GM21423 (cell line): ENCODE measurements at regions not wholly inside any gene's neighbourhood (a gene's known extent, or its start where the extent isn't known, plus 50 kb on each side); places are given as distances from the start of the nearest gene placed in this dataset.
"Not testable (repeated sequence)": the region's sequence is repeated elsewhere in the genome, so short reads cannot be mapped to it uniquely, and the experiment has no call there.

Experiments
- ATAC-seq: cut with Tn5 transposase; IDR thresholded peaks from one replicate; pipeline ENCODE4 v1.9.1; 2021; ENCODE audit warnings: mild to moderate bottlenecking, moderate library complexity; ENCODE audit not compliant: unreplicated experiment

- ATAC-seq: no peak
Measured at GRCh38 chr1:221023482-221023881, 144.2 kb downstream of the HLX start.

GRCh38 chr1:221025501-221025900 lies 146.3 kb downstream of the HLX start:
- ATAC-seq: no peak

GRCh38 chr1:221025956-221026355 lies 146.7 kb downstream of the HLX start:
- peak; percentile 37 for ATAC-seq

GRCh38 chr1:221029981-221030649 lies 150.9 kb downstream of the HLX start:
- ATAC-seq: no peak

- ATAC-seq: no peak
Measured at GRCh38 chr1:221030990-221031389, 151.7 kb downstream of the HLX start.

- ATAC-seq: no peak
Measured at GRCh38 chr1:221031458-221032203, 152.4 kb downstream of the HLX start.

- no peak for ATAC-seq
Measured at GRCh38 chr1:221032204-221032585, 153.0 kb downstream of the HLX start.

- ATAC-seq: no peak
Measured at GRCh38 chr1:221032637-221033280, 153.5 kb downstream of the HLX start.

- no peak for ATAC-seq
Measured at GRCh38 chr1:221035662-221036153, 156.5 kb downstream of the HLX start.

- ATAC-seq: no peak
Measured at GRCh38 chr1:221039616-221040015, 160.4 kb downstream of the HLX start.

GRCh38 chr1:221040101-221040500 lies 160.9 kb downstream of the HLX start:
- no peak for ATAC-seq

- ATAC-seq: no peak
Measured at GRCh38 chr1:221040691-221041285, 161.5 kb downstream of the HLX start.

- no peak for ATAC-seq
Measured at GRCh38 chr1:221044538-221044937, 165.3 kb downstream of the HLX start.

GRCh38 chr1:221045151-221045550 lies 165.9 kb downstream of the HLX start:
- no peak for ATAC-seq

- ATAC-seq: peak; percentile 92
Measured at GRCh38 chr1:221045842-221046831, 166.9 kb downstream of the HLX start.

- ATAC-seq: not testable (repeated sequence)
Measured at GRCh38 chr1:221051391-221051790, 172.1 kb downstream of the HLX start.

- no peak for ATAC-seq
Measured at GRCh38 chr1:221053889-221054288, 174.6 kb downstream of the HLX start.

GRCh38 chr1:221059506-221059905 lies 180.3 kb downstream of the HLX start:
- ATAC-seq: no peak

GRCh38 chr1:221063651-221064050 lies 184.4 kb downstream of the HLX start:
- ATAC-seq: no peak

- no peak for ATAC-seq
Measured at GRCh38 chr1:221066351-221067001, 187.2 kb downstream of the HLX start.
